DND-41 (cell line): ENCODE measurements at regions not wholly inside any gene's neighbourhood (a gene's known extent, or its start where the extent isn't known, plus 50 kb on each side); places are given as distances from the start of the nearest gene placed in this dataset.

Experiments used
- ATAC-seq: fragments of 200-7000 bp; cut with Tn5 transposase; 3 replicates; pipeline ENCODE4 v1.9.1; 2021; ENCODE audit warnings: low read depth; ENCODE audit not compliant: insufficient read depth
- DNase-seq: peaks from one replicate; pipeline ENCODE4 v3.0.0-alpha.2; 2020
- H2AFZ ChIP-seq: 2 replicates; pipeline ENCODE4 v1.6.0; 2012; ENCODE audit warnings: low read depth, low read length
- H3K27ac ChIP-seq: 2 replicates; pipeline ENCODE4 v1.5.1; 2012; ENCODE audit warnings: low read length, inconsistent platforms
- H3K27me3 ChIP-seq: fragments of 200-600 bp; sonication (generic); 2 replicates; pipeline ENCODE4 v1.6.0; 2012; ENCODE audit warnings: low read length, mild to moderate bottlenecking, inconsistent platforms; ENCODE audit not compliant: insufficient read depth, poor library complexity
- H3K36me3 ChIP-seq: 2 replicates; pipeline ENCODE4 v1.5.1; 2012; ENCODE audit warnings: low read length, inconsistent platforms; ENCODE audit not compliant: insufficient read depth
- H3K4me1 ChIP-seq: 2 replicates; pipeline ENCODE4 v1.5.1; 2012; ENCODE audit warnings: mild to moderate bottlenecking, low read length; ENCODE audit not compliant: insufficient read depth
- H3K4me2 ChIP-seq: 2 replicates; pipeline ENCODE4 v1.6.0; 2012; ENCODE audit warnings: mild to moderate bottlenecking, moderate library complexity, low read length, inconsistent platforms; ENCODE audit not compliant: insufficient read depth
- H3K4me3 ChIP-seq, 2 experiments: fragments of 200-600 bp in 1 of 2; shearing (Covaris generic) in 1 of 2; 2 replicates each; pipeline ENCODE4 v1.5.1; 2012 to 2016; ENCODE audit warnings: inconsistent platforms in 2 of 2, low read length in 2 of 2, mild to moderate bottlenecking in 2 of 2, low read depth in 1 of 2, moderate library complexity in 1 of 2
- H3K79me2 ChIP-seq: 2 replicates; pipeline ENCODE4 v1.6.0; 2012; ENCODE audit warnings: low read length, inconsistent platforms; ENCODE audit not compliant: insufficient read depth
- H3K9ac ChIP-seq: 2 replicates; pipeline ENCODE4 v1.6.0; 2012; ENCODE audit warnings: low read depth, mild to moderate bottlenecking, inconsistent platforms, low read length, moderate library complexity
- H3K9me3 ChIP-seq: 2 replicates; pipeline ENCODE4 v1.5.1; 2012; ENCODE audit warnings: low read length, moderate library complexity, mild to moderate bottlenecking, inconsistent platforms; ENCODE audit not compliant: insufficient read depth, severe bottlenecking
- H4K20me1 ChIP-seq: 2 replicates; pipeline ENCODE4 v1.6.0; 2012; ENCODE audit warnings: low read length; ENCODE audit not compliant: insufficient read depth
- CTCF ChIP-seq: IDR thresholded peaks from 2 replicates; pipeline ENCODE4 v1.5.1; 2012; ENCODE audit warnings: borderline replicate concordance, low read length, moderate library complexity, mild to moderate bottlenecking; ENCODE audit not compliant: poor library complexity, severe bottlenecking; ENCODE audit errors: extremely low read depth
- EZH2 ChIP-seq: IDR thresholded peaks from 3 replicates; pipeline ENCODE4 v1.6.1; 2012; ENCODE audit warnings: borderline replicate concordance, low read depth, mild to moderate bottlenecking, moderate library complexity, low read length, inconsistent platforms; ENCODE audit not compliant: severe bottlenecking

DNA sequence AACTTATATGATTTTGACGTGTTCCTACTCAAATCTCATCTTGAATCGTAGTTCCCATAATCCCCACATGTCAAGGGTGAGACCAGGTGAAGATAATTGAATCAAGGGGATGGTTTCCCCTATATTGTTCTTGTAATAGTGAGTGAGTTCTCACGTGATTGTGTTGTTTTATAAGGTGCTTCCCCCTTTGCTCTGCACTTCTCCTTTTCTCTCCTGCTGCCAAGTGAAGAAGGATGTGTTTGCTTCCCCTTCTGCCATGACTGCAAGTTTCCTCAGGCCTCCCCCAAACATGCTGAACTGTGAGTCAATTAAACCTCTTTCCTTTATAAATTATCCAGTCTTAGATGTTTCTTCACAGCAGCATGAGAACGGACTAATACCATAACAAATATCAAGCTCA is 83.2 kb downstream of the MANEA start:
- DNase-seq (no peak), ATAC-seq (no peak)
- H3K4me2 ChIP-seq = no peak overlapping the region
- H3K9me3 ChIP-seq = no peaks in the 10 kb centered on the region
- no peak overlapping the region for H3K9ac ChIP-seq
- no peaks in the 10 kb centered on the region for H3K27me3 ChIP-seq
- no peaks in the 10 kb centered on the region for H3K36me3 ChIP-seq
- no peak for TF ChIP-seq EZH2
- TF ChIP-seq CTCF = no peak
- no peaks in the 10 kb centered on the region for H3K79me2 ChIP-seq
- H3K4me3 ChIP-seq = no peak overlapping the region
- no peak overlapping the region for H3K27ac ChIP-seq
- no peak overlapping the region for H2AFZ ChIP-seq
- no peaks in the 10 kb centered on the region for H4K20me1 ChIP-seq
- no peaks in the 10 kb centered on the region for H3K4me1 ChIP-seq

DNA sequence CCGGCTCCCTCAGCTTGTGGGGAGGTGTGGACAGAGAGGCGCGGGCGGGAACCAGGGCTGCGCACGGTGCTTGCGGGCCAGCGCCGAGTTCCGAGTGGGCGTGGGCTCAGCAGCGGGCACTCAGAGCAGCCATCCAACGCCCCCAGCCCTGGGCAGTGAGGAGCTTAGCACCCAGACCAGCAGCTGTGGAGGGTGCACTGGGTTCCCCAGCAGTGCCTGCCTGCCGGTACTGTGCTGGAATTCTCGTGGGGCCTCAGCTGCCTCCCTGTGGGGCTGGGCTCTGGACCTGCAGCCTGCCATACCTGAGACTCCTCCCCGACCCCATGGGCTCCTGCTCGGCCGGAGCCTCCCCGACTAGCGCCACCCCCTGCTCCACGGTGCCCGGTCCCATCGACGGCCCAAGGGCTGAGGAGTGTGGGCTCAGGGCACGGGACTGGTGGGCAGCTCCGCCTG is 92.7 kb downstream of the MANEA start:
- no peak overlapping the region for H3K27ac ChIP-seq

GRCh38 chr6:95676011-95676628 is 98.8 kb downstream of the MANEA start:
- H3K4me1 ChIP-seq = no peaks in the 10 kb centered on the region
- no peak for TF ChIP-seq EZH2
- TF ChIP-seq CTCF = no peak
- no peak for DNase-seq
- H3K79me2 ChIP-seq = no peaks in the 10 kb centered on the region
- H3K9me3 ChIP-seq = no peaks in the 10 kb centered on the region
- H3K4me3 ChIP-seq = no peak overlapping the region
- no peaks in the 10 kb centered on the region for H4K20me1 ChIP-seq
- no peak overlapping the region for H2AFZ ChIP-seq
- no peaks in the 10 kb centered on the region for H3K27me3 ChIP-seq
- ATAC-seq = no peak
- no peak overlapping the region for H3K9ac ChIP-seq
- no peak overlapping the region for H3K27ac ChIP-seq
- H3K4me2 ChIP-seq = no peak overlapping the region
- no peaks in the 10 kb centered on the region for H3K36me3 ChIP-seq

More for the DNA sequence above, 92.7 kb downstream of the MANEA start:
- H3K9me3 ChIP-seq = no peaks in the 10 kb centered on the region
- no peaks in the 10 kb centered on the region for H4K20me1 ChIP-seq
- H3K27me3 ChIP-seq = no peaks in the 10 kb centered on the region
- DNase-seq (no peak), ATAC-seq (no peak)
- no peak overlapping the region for H2AFZ ChIP-seq
- no peaks in the 10 kb centered on the region for H3K4me1 ChIP-seq
- H3K36me3 ChIP-seq = no peaks in the 10 kb centered on the region
- H3K4me2 ChIP-seq = no peak overlapping the region
- no peak overlapping the region for H3K9ac ChIP-seq
- TF ChIP-seq EZH2 (no peak), CTCF (no peak)
- H3K79me2 ChIP-seq = no peaks in the 10 kb centered on the region
- no peak overlapping the region for H3K4me3 ChIP-seq
